ENCODE measurements at regions not wholly inside any gene's neighbourhood (a gene's known extent, or its start where the extent isn't known, plus 50 kb on each side); places are given as distances from the start of the nearest gene placed in this dataset.

GRCh38 chr7:17732083-17732482, 208.2 kb downstream of the SNX13 start:
- Histone ChIP-seq H2AFZ (peak overlapping the region; percentile 20; the same call in 1 of the 2 replicates), H3K27ac (no peak overlapping the region), H3K9me3 (ENCODE audit: insufficient read depth, low read depth) (peaks cover 10% of the 10 kb centered on the region; the same call in 1 of the 2 replicates), H3K4me3 (no peak overlapping the region), H3F3A (ENCODE audit: insufficient read depth, low read depth) (no peaks in the 10 kb centered on the region), H3K36me3 (ENCODE audit: low read depth) (no peaks in the 10 kb centered on the region), H3K27me3 (ENCODE audit: insufficient read depth, low read depth) (peaks cover 5% of the 10 kb centered on the region; the same call in 1 of the 2 replicates), H3K9me2 (ENCODE audit: insufficient read depth) (no peaks in the 10 kb centered on the region), H3K4me1 (replicated peaks; ENCODE audit: insufficient read depth) (no peaks in the 10 kb centered on the region), H3K79me2 (ENCODE audit: low read depth) (no peaks in the 10 kb centered on the region), H4K20me1 (ENCODE audit: insufficient read depth) (no peaks in the 10 kb centered on the region), H3K4me2 (no peak overlapping the region)
- TF ChIP-seq CTCF (conservative IDR thresholded peaks at IDR 0.05) (no peak), EZH2 (IDR thresholded peaks at IDR 0.05; ENCODE audit: low read depth) (no peak)
- intact Hi-C loops (cut with micrococcal nuclease; ENCODE audit: unreplicated experiment) = no loop called here
- ChIA-PET CTCF (no interaction called here), POLR2A (ENCODE audit: unreplicated experiment) (no interaction called here)
- no TSS peak for BruUV-seq (replicated peaks)
- DNase-seq = no peak

All from PC-9 (cell line).